HL-60/S4 treated with phorbol 12-myristate 13-acetate at 8.2 ng/mL for 4 days and 3 days (cell line): ENCODE measurements at regions not wholly inside any gene's neighbourhood (a gene's known extent, or its start where the extent isn't known, plus 50 kb on each side); places are given as distances from the start of the nearest gene placed in this dataset.
"Not testable (repeated sequence)": the region's sequence is repeated elsewhere in the genome, so short reads cannot be mapped to it uniquely, and the experiment has no call there.

Experiments
- in situ Hi-C: fragments of 300-500 bp; cut with MboI; formaldehyde crosslinking; loops from 2 replicates; pipeline ENCODE4 v1.15.0; 2022; ENCODE audit warnings: low sequenced_read_pairs

DNA sequence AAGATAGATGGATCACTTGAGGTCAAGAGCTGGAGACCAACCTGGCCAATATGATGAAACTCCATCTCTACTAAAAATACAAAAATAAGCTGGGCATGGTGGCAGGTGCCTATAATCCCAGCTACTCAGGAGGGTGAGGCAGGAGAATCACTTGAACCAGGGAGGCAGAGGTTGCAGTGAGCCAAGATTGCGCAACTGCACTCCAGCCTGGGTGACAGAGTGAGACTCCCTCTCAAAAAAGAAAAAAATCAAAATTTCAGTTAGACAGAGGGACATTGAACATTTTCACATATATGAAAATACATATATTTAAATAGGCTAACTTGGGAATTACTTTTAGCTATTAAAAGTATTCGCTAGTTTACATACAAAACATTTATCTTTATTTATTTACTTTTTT is 293.6 kb upstream of the KCNH7 start:
- in situ Hi-C loops, result not testable (repeated sequence)

DNA sequence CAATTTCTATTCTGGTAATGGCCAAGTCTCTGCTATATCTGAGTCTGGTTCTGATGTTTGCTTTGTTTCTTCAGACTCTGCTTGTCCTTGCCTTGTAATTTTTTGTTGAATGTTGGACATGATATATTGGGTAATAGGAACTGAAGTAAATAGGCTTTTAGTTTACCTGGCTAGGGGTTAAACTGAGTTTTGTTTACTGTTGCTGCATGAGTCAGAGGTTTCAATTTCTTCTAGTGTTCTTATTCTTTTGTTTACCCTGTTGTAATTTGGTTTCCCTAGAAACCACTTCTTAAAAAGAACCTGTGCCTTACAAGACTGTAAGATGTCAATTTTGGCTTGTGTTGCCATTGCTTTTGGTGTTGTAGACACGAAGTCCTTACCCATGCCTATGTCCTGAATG is 285.0 kb upstream of the KCNH7 start:
- in situ Hi-C loops, result no loop called here

DNA sequence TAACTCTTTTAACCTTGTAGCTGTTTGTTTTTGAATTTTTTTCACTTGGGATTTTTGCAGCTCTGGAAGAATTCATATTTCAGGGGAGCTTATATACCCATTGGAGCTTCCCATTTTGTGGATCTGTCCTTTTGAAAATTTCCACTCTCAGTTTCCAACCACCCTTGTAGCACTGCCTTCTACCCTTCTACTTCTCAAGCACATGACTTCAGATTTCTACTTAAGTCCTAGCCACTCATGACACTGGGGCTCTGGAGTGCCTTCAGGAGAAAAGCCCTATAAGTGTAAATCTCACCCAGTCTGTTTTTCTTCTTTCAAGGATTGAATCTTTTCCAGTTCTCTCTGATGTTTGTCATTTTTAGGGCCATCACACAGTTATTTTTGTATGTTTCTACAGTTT is 283.7 kb upstream of the KCNH7 start:
- in situ Hi-C loops, result no loop called here

DNA sequence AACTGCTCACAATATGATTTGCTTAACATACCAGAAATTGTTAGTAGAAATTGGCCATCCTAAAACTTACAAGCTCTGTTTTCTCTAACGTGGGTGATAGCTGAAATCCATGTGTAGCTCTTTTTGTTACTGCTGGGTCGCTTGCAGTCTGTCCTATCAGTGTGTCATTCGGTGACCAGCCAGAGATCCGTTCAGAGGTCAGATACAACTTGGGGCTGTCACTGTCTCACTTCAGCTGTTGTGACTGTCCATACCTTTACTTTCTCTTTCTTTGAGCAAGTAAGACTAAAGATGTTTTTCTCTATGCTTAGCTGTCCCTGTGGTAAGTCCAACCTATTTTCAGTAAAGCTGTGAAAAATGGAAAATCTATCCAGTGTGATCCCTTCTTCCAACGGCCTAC is 282.9 kb upstream of the KCNH7 start:
- in situ Hi-C loops, result no loop called here

DNA sequence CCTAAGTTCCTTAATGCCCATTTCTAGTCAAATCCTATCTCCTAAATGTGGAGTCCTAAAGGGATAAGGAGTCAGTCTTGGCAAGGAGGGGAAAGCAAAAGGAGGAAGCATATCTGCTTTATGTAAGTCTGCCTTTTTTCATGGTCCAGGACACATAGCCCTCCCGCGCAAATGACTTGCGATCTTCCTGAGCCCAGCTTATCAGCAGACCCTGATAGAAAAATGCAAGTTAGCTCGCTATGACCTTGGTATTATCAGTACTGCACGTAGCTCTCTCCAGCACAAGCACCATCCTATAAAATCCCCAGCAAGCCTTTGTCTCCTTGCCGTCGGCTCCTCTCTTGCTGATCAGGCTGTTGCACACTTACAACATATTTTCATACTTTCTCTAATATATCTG is 281.4 kb upstream of the KCNH7 start:
- in situ Hi-C loops, result no loop called here

DNA sequence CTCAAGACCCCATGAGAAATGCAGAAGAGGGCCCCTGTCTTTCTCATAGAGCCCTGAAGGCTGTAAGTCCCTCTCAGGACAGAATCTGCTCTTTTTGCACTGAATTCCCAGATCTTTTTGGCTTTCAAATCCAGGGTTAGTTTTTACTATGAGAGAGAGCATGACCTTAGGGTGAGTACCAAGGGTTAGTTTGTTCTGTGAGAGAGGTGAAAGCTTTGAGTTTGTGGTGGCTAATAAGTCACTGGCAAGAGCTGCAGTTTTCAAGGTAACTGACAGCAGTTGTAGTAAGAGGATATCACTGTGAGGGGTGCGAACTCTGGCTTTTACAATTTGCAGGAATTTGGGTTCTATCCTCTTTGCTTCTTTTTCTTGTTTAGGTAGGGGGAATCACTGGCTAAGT is 248.4 kb upstream of the KCNH7 start:
- in situ Hi-C loops, result no loop called here

DNA sequence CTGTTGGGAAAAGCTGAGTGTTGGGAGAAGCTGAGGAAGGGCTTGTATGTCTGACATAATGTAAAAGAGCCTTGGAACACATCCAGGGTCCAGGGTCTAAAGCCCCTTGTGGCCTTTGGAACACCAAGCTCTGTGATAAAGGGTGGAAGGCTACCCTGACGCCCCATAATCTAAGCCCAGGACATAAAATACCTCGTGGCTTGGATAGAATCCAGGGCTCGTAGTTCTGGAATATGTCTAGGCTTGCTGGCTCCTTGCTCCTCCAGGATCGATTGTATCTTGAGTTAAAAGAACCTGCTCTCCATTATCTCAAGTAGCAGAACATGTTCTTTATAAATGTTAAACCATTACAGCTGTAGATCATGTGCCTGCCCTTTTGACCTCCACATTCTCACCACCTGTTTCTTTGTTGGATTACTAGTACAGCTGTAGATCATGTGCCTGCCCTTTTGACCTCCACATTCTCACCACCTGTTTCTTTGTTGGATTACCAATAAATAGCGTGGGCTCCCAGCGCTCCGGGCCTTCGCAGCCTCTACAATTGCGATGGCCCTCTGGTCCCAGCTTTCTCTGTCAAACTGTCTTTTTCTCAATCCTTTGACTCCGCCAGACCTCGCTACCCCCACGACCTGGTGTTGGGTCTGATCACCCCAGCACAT is 246.9 kb upstream of the KCNH7 start:
- in situ Hi-C loops, result not testable (repeated sequence)

DNA sequence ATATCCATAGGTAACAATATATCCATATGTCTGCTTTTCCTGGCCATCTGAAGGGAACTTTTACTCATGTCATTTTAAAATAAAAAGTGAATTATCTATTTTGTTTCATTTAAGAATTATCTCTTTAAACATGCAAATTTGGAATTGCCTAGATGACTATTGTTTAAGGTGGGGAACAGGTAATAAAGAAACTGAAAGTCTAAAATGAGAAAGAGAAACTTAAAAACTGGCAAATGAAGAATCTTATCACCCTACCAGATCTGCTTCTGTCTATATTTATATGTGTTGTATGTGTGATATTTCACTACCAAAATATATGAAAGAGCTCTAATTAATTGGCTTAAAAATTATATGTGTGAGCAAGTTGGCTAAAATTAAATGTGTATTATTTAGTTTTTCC is 243.2 kb upstream of the KCNH7 start:
- in situ Hi-C loops, result no loop called here

DNA sequence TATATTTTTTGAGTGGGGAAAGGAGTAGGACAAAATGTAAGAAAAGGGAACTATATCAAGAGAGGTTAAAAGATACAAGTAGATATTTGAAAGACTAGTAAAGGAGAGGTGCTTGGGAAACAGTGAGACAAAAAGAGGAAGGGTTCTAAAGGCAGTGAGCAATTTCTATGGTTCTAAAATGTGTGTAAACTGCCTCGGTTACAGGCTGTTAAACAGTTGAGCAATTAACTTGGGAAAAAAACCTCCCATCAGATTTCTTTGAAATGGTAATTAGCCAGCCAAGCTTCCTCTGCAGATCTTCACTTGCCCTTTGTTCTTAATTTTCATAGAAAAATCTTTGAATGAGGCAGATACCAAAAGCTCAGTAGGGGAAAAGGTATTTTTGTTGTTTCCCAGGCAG is 238.7 kb upstream of the KCNH7 start:
- in situ Hi-C loops, result no loop called here

DNA sequence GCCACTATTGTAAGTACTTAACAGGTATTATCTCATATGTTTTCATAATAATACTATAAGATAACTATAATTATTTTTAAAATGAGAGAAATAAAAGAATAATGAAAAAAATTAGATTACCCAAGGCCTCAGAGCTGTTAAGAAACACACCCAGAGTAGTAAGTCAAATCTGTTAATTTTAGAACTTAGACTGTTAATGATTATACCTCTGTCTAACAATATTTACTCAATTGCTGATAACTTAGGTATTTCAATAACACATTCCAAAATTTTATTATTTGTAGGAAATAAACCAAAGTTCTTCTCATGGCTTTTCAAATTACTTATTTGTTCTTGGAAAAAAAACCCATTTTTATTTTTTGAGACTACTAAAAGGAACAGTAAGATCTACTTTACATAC is 227.5 kb upstream of the KCNH7 start:
- in situ Hi-C loops, result no loop called here

DNA sequence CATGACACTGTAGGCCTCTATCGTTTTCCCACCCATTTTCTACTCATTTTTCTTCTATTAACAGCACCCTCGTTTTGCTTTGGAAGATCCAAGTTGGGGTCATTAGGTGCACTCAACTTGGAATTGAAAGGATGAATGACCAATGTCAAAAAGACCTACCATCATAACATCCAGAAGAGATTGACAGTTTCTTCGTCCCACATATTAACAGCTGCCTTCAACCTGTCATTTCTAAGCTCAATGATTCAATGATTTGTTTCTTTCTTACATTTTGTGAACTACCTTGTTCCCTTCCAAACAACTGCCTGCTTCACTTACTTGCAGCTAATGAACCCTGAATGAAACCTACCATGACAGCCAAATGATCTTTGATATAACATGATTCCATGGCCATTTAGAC is 224.0 kb upstream of the KCNH7 start:
- in situ Hi-C loops, result no loop called here

DNA sequence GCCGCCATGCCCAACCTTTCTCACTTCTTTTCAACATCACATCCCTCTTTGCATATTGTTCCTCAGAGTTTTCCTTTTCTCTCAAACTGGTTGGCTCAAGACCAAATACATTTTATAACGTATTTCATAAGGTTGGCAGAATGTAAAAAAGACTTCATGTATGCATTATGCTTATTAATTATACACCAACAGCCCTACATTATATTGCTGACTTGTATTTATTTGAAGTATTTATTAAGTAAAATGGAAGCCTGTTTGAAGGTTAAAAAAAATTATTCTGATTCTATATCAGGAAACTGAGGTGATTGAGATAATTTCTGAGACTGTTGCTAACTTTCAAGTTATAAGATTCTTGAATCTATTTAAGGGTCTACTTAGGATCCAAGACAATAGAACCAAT is 208.0 kb upstream of the KCNH7 start:
- in situ Hi-C loops, result no loop called here

DNA sequence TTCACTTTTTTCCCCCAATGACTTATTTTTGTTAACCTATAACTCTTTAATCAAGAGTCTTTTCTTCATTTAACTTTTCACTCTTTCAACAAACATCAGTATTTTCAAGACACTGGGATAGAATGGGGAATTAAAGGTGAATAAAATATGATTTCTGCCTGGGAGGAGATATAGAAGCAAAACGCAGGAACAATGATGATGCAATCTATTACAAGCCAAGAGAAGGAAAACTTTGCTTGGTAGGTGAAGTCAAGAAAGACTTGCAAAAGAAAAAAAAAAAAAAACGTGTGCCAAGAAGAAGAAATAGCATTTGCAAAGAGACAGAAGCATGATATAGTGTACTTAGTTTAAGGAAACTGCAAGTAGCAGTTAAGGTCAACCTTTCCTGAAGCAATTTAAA is 207.3 kb upstream of the KCNH7 start:
- in situ Hi-C loops, result no loop called here

DNA sequence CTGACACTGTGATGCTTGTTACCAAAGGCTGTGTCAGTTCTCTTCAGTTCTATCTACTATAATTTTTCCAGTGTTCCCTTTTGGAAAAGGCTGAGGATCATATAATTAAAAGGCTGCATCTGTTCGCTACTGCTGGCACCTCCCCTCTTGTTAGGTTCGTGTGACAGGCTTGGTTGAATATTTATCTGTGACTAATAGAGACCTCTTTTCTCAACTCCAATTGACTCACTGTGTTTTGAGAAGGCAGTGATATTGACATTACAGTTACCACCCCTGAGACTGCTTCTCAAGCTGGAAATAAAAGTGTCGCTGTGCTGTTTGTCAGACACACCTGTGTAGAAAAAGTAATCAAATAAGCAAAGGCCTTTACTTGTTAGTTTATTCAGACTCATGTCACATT is 205.5 kb upstream of the KCNH7 start:
- in situ Hi-C loops, result no loop called here

DNA sequence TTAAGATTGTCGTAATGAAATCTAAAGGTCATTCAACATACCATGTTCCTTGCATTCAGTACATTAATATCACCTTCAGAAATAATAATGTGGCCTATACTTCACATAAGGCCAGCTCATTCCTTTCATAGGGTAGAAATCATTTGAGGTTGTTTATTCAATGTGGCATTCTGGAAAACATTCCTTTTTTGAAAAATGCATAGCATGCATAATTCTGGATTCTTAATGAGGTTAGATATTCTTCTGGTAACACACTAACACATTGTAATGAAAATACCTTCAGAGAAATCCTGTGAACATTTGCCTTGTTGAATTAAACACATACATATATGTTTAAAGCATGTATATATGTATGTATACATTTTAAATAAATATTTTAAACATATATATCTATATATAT is 204.6 kb upstream of the KCNH7 start:
- in situ Hi-C loops, result no loop called here

DNA sequence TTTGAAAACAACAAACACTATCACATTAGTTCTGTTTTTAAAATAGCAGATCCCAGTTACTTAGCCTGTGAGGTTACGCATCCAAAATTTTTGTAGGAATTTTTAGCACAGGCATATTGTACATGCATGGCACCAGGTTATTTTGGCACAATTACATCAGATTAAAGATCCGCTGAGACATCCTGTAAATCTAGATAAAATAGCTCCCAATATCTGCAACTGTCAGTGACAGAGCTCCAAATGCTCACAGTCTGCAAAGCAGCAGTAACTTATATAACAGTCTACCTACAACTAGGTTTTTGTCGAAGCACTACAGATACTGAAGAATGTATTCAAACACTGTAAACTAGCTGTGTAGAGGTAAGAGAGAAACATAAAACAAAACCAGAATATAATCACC is 200.7 kb upstream of the KCNH7 start:
- in situ Hi-C loops, result no loop called here

DNA sequence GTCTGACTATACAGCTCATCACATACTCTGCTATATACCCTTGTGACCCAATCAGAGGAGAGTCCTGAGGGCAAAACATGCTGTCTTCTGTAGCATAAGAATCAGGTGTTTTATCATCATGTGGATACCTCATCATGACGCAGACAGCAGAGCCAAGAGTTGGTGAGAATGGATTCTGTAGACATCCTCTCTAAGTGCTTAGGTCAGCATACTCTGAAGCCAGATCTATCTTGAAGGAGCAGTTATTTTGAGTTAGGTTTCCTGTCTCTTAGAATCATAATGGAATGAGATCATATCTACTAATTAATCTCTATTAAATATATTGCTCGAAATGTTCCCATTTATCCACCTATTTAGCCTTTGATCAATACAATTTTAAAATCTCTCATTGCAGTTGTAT is 190.2 kb upstream of the KCNH7 start:
- in situ Hi-C loops, result no loop called here

DNA sequence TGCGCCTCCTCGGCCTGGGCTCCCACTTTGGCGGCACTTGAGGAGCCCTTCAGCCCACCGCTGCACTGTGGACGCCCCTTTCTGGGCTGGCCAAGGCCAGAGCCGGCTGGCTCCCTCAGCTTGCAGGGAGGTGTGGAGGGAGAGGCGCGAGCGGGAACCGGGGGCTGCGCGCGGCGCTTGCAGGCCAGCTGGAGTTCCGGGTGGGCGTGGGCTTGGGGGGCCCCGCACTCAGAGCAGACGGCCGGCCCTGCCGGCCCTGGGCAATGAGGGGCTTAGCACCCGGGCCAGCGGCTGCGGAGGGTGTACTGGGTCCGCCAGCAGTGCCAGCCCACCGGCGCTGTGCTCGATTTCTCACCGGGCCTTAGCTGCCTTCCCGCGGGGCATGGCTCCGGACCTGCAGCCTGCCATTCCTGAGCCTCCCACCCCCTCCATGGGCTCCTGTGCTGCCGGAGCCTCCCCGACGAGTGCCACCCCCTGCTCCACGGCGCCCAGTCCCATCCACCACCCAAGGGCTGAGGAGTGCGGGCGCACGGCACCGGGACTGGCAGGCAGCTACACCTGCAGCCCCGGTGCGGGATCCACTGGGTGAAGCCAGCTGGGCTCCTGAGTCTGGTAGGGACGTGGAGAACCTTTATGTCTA is 187.7 kb upstream of the KCNH7 start:
- in situ Hi-C loops, result not testable (repeated sequence)

DNA sequence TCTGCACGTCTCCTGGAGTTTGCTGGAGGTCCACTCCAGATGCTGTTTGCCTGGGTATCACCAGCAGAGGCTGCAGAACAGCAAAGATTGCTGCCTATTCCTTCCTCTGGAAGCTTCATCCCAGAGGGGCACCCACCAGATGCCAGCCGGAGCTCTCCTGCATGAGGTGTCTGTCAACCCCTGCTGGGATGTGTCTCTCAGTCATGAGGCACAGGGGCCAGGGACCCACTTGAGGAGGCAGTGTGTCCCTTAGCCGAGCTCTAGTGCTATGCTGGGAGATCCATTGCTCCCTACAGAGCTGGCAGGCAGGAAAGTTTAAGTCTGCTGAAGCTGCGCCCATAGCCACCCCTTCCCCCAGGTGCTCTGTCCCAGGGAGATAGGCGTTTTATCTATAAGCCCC is 178.3 kb upstream of the KCNH7 start:
- in situ Hi-C loops, result not testable (repeated sequence)

DNA sequence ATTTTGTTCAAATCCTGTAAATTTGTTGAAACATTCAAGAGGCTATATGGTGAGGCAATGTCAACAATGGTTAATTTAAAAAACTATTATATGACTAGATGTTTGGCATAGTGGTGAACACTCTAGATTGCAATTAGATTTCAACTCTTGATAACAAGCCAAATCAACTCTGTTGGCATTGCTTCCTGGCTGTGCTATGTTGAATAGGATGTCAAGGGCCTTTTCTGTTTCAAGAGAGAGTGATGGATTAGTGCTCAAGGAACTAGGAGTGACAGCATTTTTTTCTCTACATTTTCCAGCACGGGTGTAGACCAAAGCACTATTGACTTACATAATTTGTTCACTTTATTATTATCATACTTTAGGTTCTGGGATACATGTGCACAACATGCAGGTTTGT is 172.4 kb upstream of the KCNH7 start:
- in situ Hi-C loops, result no loop called here

DNA sequence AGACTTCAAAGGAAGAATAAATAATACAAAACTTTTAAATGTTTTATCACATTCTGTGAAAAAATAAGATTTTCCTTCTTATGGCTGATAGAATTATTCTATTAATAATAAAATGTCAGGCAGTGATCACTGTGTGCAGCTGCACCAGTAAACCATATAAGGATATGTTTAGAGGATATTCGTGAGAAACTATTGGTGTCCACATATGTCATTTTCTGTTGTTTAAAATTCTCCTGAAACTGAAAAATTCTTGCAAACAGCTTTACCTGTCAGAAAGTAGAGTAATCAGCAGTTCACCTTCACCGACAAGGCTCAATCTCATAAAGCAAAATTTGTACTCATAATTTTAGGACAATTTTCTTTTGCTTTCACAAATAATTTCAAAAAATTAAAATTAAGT is 170.1 kb upstream of the KCNH7 start:
- in situ Hi-C loops, result no loop called here

DNA sequence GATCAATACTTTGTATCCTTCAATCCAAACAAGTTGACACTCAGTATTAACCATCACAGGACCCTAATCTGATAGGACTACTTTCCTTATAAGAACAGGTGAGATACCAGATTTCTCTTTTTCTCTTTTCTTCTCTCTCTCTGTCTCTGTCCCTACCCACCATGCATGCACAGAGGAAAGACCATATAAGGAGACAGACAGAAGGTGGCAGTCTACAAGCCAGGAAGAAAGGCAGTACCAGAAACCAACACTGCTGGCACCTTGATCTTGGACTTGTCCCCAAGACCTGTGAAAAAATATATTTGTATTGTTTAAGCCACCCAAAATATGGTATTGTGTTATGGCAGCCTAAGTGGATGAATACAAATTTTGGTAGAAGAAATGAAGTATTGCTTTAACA is 156.2 kb upstream of the KCNH7 start:
- in situ Hi-C loops, result no loop called here

DNA sequence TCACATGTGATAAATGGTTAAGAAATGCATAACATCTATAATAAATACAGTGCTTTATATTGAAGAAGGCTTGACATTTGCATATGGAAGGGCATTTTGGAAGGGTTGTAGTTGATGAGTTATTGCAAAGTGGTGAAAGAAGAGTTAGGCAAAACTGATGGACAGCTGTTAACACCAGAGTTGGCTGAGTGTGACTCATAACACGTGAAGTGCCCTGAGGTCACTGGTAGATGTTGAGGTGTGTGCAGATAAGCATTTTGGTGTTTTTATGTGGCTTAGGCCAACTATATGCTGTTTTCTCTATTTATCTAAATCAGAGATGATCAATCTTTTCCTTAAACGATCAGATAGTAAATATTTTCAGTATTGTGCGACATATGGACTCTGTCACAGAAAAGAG is 154.3 kb upstream of the KCNH7 start:
- in situ Hi-C loops, result no loop called here
